ENCODE measurements at regions not wholly inside any gene's neighbourhood (a gene's known extent, or its start where the extent isn't known, plus 50 kb on each side); places are given as distances from the start of the nearest gene placed in this dataset.
A peak's percentile ranks its signal among the peaks of the same experiment; 100 is the strongest.
"Not testable (repeated sequence)": the region's sequence is repeated elsewhere in the genome, so short reads cannot be mapped to it uniquely, and the experiment has no call there.

GRCh38 chr2:131801745-131802350 lies 274.2 kb downstream of the CCDC74A start:
- H3K9me3 ChIP-seq; H3K27me3 ChIP-seq; intact Hi-C loops (cut with DNase I); H3K36me3 ChIP-seq; H3K4me1 ChIP-seq; H3K27ac ChIP-seq: not testable (repeated sequence)
- peak overlapping the region; percentile 43 for H3K4me3 ChIP-seq
- DNase-seq, result peak; percentile 88
- ATAC-seq, result peak; percentile 95
- peak; percentile 70 for TF ChIP-seq CTCF (IDR thresholded peaks at IDR 0.05)

DNA sequence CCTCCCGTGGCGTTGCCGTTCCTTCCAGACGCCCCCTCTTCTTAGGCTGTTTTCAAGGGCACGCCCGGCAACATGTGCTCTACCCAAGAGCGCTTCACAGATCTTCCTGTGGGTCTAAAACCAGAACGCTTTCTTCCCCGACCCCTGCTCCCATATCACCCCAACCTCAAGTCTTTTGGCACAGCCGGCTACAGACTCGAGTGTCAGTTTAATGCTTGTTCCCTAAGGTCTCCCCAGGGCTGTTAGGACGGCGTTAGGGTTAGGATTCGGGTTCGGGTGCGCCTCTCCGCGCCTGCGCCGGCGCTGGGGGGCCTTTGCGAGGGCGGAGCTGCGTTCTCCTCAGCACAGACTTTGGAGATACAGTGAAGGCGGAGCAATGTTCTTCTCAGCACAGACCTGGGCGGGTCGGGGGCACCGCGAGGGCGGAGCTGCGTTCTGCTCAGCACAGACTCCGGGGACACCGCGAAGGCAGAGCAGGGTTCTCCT lies 274.7 kb downstream of the CCDC74A start:
- peak; percentile 77 for DNase-seq
- H3K27me3 ChIP-seq; intact Hi-C loops (cut with DNase I); H3K36me3 ChIP-seq; H3K9me3 ChIP-seq; H3K4me1 ChIP-seq; H3K27ac ChIP-seq: not testable (repeated sequence)
- H3K4me3 ChIP-seq, result peak overlapping the region; percentile 43
- peak; percentile 86 for ATAC-seq

- ATAC-seq; H3K27me3 ChIP-seq; DNase-seq; H3K27ac ChIP-seq; H3K4me1 ChIP-seq; intact Hi-C loops (cut with DNase I); H3K36me3 ChIP-seq; H3K4me3 ChIP-seq; H3K9me3 ChIP-seq: not testable (repeated sequence)
These were observed 275.5 kb downstream of the CCDC74A start for GRCh38 chr2:131803237-131803636.

GRCh38 chr2:131812605-131813004 lies 284.9 kb downstream of the CCDC74A start:
- H3K27me3 ChIP-seq; intact Hi-C loops (cut with DNase I); H3K4me3 ChIP-seq; H3K4me1 ChIP-seq; ATAC-seq; H3K27ac ChIP-seq; H3K36me3 ChIP-seq; H3K9me3 ChIP-seq: not testable (repeated sequence)
- DNase-seq, result peak; percentile 19

DNA sequence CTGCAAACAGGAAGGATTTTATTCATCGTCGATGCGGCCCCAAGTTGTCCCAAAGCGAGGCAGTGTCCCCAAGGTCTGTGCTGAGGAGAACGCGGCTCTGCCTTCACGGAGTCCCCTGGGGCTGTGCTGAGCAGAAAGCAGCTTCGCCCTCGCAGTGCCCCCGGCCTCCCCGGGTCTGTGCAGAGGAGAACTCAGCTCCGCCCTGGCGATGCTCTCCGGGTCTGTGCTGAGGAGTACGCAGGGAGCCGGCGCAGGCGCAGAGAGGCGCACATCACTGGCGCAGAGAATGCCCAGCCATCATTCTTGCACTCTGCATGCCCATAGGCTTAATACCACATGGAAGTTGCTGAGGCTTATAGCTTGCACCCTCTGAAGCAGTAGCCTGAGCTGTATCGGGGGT lies 285.7 kb downstream of the CCDC74A start:
- H3K27me3 ChIP-seq; H3K9me3 ChIP-seq; H3K4me1 ChIP-seq; intact Hi-C loops (cut with DNase I); H3K36me3 ChIP-seq; H3K27ac ChIP-seq; ATAC-seq; H3K4me3 ChIP-seq: not testable (repeated sequence)
- peak; percentile 53 for DNase-seq

DNA sequence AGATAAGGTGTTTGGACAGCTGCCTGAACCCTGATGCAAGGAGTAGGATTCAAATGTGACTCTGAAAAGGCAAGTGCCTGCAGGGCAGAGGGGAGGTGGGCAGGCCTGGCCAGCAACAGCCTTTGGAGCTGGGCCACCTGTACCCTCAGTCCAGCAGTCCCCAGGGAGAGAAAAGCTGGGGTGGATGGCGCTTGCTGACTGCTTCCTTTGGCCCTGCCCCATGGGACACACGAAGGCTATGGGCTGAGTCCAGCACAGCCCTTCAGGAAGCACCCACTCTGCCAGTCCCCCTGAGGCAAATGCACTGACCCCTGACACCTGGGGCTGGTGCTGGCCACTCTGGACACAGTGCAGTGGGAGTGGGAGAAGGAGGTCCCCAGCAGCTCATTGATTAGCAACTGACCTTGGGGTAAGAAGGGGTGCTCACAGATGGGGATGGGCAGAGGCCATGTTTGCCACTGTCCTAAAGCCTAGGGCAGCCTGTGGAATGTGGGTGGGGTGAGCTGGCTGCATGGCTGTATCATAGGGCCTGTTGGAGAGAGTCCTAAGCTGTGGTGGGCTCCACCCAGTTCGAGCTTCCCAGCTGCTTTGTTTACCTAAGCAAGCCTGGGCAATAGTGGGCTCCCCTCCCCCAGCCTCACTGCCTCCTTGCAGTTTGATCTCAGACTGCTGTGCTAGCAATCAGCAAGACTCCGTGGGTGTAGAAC lies 290.7 kb downstream of the CCDC74A start:
- H3K27ac ChIP-seq; H3K4me3 ChIP-seq; H3K4me1 ChIP-seq; H3K27me3 ChIP-seq; H3K36me3 ChIP-seq; intact Hi-C loops (cut with DNase I); H3K9me3 ChIP-seq: not testable (repeated sequence)
- ATAC-seq (peak; percentile 24), DNase-seq (peak; percentile 35)

GRCh38 chr2:131822237-131822721 lies 294.6 kb downstream of the CCDC74A start:
- H3K9me3 ChIP-seq; H3K27ac ChIP-seq; H3K4me1 ChIP-seq; H3K4me3 ChIP-seq; ATAC-seq; H3K27me3 ChIP-seq; intact Hi-C loops (cut with DNase I); H3K36me3 ChIP-seq: not testable (repeated sequence)
- peak; percentile 27 for DNase-seq

DNA sequence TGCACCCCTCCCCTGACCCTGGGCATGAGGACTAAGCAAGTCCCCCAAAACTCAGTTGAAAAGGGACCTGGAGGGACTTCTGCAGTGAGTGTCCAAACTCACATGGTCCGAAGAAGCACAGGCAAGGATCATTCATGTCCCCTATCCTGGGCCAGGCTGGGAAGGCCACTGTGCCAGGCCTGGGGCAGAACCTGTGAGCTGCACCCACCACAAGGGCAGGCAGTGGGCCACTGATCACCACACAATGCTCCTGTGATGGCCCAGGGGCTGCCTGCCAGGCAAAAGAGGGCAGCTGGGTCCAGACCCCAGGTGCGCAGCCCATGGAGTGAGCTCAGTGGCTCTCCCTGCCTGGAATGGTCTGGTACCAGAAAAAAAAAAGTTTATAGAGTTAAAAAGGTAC lies 295.4 kb downstream of the CCDC74A start:
- H3K27ac ChIP-seq; H3K4me1 ChIP-seq; H3K9me3 ChIP-seq; H3K27me3 ChIP-seq; ATAC-seq; H3K4me3 ChIP-seq; H3K36me3 ChIP-seq; intact Hi-C loops (cut with DNase I): not testable (repeated sequence)
- DNase-seq, result peak; percentile 32

DNA sequence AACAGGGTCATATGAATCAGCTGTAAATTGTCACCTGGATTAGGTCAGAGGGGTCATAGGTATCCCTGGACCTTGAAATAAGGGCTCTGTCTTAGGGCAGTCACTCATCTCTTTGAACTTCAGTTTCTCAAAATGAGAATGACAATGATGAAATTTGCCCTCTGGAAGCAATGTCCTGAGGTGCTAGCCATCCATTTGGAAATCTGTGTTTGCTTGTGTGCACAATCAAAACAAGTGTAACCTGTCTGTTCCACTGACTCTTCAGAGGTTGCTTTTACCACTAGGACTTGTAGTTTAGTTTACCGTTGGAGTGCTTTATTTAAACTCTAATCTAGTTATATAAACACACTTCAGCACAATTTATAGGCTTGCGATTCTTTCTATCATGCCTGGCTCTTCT lies 297.3 kb downstream of the CCDC74A start:
- H3K4me1 ChIP-seq; H3K27ac ChIP-seq; H3K4me3 ChIP-seq; ATAC-seq; DNase-seq; H3K36me3 ChIP-seq; intact Hi-C loops (cut with DNase I); H3K27me3 ChIP-seq; H3K9me3 ChIP-seq: not testable (repeated sequence)
